GM19452 (cell line): ENCODE measurements at regions not wholly inside any gene's neighbourhood (a gene's known extent, or its start where the extent isn't known, plus 50 kb on each side); places are given as distances from the start of the nearest gene placed in this dataset.
"Not testable (repeated sequence)": the region's sequence is repeated elsewhere in the genome, so short reads cannot be mapped to it uniquely, and the experiment has no call there.

Source experiments
- ATAC-seq: cut with Tn5 transposase; IDR thresholded peaks from one replicate; pipeline ENCODE4 v1.9.1; 2021; ENCODE audit not compliant: unreplicated experiment

DNA sequence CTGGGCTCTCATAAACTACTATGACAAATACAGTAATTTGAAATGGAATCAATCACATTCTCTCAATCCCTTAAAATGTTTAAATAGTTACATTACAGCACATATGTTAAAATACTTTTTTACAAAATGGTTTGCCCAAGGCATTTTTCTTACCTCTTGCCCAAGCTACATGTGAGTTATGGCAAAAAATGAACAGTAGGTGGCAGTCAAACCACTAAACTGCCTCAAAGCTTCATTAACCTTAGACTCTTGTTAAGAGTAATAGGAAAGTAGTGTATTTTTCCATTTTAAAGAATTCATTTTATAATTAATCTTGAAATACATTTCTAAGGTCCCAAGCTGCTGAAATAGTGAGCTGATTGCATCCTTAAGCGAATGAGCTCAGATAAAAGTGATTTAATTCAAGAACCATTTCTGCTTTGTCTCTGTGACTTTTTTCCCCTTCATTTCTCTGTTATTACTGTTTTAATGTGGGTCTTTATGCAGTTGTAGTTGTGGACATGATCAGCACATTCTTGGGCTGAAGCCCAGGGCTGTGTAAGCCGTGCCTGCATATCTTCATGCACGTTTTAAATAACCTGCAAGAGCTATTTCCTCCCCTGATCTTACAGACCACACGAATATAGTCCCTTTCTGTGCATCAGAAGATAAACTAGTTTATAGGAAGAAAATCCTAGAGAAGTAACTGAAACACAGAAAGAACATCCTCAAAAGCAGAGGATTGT, 311.8 kb downstream of the LNPK start:
- ATAC-seq = peak; percentile 71

DNA sequence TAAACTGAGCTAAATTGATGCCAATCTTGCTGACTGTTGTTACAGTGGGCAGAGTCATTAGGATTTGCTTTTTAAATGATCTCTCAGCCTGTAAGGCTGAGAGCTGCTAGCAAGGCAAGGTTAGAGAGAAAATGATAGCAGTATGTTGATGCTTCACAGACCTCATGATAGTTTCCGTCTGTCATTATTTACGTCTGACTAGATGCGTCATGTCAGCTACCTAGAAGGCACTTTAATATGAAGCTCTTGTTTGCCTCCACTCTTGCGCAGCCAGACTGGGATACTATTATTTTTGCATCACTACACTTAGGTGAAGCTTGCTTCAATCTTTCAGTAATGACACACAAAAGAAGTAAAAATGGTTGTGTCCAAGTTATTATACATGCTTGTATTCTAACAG, 313.8 kb downstream of the LNPK start:
- ATAC-seq = no peak

DNA sequence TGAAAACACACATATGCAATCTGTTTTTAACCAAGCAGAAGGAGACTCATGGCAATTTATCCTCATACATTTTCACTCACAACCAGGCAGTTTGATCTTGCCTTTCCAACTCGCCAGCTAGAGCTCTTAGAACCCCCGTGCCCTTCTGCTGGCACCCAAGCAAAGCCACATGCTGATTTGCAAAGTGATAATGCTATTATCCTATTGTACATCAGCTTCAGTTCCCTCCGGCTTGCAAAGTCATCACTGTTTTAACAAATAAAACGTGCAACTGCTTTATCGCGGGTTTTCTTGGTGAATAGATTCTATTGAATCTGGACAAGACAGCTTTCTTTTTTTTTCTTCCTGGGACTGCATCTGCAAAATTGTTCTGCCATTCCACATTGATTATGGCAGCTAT, 314.6 kb downstream of the LNPK start:
- ATAC-seq = no peak

DNA sequence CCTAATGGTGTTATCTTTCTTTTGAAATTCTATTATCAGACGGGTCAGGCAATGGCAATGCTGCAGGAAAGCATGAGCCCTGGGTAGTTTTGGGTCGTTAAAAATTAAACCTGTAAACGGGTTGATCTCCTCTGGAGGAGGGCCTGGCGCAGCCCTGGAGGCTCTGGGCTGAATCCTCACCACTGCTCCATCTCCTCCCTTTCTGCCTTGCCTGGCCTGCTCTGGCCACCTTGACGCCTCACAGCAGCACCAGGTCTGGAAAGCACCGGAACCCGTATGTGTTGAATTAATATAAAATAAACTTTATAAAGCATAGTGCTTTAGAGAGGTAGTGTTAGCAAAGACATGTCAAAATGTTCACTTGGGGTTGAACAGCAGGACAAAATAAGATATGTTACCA, 316.1 kb downstream of the LNPK start:
- ATAC-seq = no peak

DNA sequence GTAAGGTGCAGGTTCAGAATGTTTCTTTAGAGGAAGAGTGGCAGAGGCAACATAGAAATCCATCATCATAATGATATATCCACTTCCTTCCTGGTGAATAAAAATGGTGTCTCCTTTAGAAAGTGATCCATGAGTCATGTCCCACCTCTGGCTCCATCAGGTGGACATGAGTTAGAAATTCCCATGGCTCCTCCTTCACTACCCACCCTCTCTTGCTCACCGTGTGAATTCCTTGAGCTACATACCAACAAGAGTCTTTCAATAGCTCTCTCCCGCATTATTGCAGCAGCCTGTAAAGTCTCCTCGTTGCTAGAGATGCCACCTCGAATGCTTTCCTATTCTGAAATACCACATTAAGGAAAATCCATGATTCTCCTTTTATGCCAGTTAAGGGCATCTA, 317.6 kb downstream of the LNPK start:
- no peak for ATAC-seq

DNA sequence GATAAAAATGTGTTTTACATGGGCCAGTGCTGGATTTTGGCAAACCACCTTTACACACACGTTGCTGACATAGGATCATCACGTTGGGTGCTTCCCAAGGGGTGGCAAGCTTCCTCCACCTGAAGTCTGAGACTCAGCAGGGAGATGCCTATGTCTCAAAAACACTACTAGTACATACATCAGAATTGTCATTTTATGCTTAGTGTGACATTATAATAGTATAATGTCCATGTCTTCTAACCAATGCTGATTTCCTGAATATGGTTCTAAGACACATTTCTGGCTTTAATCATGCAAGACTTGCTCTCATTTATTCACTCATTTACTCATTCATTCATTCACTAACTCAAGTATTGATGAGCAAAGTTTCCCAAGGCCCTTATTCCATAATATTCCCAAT, 322.3 kb downstream of the LNPK start:
- ATAC-seq = no peak

DNA sequence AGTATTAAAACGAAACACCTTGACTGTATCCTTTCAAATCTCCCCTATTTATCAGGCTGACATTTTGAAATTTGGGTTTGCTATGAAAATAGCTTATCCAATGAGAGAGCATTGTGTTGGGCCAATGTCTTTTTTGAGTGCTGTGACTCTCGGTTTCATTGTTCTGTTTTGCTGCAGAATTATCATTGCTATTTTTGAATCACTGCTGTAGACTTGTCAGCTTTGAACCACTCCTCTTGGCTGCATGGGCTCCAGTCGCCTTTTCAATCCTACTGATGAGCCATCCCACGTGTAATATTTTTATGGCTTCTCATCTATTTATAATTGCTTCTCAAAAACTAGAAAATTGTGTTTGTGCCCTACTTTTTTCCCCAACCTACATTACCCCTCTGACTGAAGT, 322.8 kb downstream of the LNPK start:
- no peak for ATAC-seq

DNA sequence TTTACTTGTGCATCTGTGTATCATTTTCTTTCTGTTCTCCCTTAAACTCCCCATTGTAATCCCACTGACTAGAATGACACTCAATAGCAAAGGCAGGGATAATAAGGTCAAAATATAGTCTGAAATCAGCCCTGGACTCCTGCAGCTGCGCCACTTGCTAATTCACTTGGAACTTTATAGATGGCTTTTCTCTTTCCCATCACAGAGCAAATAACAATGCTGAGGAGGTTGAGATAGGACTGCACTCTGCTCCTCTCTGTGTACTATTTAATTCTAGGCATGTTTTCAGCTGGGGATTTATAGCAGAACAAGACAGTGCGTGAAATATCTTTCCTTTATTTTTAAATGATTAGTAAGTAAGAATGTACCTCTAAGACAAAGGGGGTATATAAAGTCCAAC, 324.2 kb downstream of the LNPK start:
- no peak for ATAC-seq

DNA sequence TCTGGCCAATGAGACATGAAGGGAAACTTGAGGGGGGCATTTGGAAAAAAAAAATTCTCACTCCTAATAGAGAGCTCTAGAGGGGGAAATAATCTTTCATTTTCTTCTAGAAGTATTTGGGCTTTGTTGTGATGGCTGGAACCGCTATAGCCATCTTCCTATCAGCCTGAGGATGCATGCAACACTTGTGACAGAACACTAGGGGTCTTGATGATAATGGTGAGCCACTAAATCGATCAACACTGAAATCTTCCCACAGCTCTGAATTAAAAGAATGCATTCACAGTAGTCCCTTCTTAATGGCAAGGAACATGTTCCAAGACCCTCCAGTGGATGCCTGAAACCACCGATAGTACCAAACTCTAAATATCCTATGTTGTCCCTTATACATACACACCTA, 325.3 kb downstream of the LNPK start:
- ATAC-seq = no peak

DNA sequence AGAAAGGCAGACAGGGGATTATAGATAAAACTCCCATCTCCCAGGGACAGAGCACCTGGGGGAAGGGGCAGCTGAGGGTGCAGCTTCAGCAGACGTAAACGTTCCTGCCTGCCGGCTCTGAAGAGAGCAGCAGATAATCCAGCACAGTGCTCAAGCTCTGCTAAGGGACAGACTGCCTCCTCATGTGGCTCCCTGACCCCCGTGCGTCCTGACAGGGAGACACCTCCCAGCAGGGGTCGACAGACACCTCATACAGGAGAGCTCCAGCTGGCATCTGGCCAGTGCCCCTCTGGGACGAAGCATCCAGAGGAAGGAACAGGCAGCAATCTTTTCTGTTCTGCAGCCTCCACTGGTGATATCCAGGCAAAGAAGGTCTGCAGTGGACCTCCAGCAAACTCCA, 333.3 kb downstream of the LNPK start:
- ATAC-seq = not testable (repeated sequence)

DNA sequence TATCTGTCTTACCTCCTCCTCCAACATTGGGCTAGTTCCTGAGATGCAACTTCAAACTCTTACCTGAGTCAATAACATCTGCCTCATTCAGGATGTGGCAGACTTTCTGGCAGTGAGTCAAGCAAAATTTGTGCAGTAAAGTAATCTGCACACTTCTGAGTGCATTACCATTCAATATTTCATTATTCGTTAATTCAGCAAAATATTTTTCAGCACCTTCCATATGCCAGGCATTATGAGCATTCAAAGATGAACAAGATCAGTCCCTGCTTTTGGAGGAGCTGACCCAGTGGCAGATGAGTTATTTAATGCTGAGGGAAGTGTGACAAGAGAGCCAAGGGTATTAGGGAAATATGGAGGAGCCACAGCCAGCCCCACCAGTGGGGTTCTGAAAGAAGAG, 339.7 kb downstream of the LNPK start:
- ATAC-seq = no peak

DNA sequence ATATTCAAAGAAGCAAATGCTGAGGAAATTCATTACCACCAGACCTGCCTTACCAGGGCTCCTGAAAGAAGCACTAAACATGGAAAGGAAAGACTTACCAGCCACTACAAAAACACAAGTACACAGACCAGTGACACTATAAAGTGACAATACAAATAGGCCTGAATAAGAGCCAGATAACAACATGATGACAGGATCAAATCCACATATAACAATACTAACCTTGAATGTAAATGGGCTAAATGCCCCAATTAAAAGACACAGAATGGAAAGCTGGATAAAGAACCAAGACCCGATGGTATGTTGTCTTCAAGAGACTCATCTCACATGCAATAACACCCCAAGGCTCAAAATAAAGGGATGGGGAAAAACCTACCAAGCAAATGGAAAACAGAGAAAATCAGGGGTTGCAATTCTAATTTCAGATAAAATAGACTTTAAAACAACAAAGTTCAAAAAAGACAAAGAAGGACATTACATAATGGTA, 353.4 kb downstream of the LNPK start:
- no peak for ATAC-seq

DNA sequence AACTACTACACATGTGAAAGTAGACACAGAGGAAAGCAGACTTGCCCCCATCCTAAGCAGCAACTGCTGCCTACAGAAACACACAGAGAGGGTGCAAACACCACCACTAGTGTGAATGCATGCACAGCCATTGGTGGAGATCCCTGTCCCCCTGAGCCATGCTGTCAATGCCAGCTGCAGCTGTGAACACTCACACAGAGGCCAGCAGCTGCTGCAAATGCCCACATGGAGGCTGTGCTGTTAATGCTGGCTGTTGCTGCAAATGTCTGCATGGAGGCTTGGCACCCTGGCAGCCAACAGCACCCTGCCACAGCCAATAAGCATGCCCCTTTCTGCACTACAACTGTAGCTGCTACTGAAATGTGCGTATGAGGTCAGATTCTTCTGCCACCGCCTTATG, 355.0 kb downstream of the LNPK start:
- no peak for ATAC-seq

DNA sequence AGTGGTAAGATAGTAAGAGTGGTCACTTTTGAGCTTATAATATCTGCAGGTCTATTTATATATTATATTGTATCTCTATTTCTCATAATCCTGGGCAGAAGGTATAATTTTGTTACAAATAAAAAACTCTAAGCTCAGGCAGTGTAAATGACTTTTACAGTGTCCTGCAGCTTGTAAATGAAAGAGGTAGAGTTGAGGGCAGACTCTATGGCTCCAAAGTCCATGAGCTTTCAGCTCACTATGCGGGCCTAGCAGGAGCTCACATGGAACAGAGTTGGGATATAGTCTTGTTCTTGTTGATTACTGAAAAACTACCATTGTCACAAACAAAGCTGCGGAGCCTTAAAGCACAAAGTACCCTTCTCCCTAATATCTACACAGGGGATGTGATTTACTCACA, 361.4 kb downstream of the LNPK start:
- ATAC-seq = no peak

DNA sequence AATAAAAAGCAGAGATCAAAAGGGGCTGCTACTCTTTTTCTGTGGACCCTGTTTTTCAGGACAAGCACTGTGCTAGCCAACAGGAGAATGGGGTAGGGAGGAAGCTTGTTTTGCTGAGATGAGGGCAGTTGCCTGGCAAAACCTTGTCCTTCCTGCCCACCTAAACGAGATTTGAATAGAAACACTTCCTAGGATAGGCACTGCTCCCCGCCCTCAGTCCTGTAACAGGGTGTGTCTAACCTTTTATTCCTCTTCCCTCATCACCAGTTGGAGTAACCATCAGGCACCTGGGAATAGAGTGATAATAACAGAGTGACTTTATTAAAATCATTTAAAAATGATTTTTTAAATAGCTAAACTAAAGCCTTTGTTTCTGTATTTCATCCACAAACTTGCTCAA, 368.8 kb downstream of the LNPK start:
- ATAC-seq = no peak

DNA sequence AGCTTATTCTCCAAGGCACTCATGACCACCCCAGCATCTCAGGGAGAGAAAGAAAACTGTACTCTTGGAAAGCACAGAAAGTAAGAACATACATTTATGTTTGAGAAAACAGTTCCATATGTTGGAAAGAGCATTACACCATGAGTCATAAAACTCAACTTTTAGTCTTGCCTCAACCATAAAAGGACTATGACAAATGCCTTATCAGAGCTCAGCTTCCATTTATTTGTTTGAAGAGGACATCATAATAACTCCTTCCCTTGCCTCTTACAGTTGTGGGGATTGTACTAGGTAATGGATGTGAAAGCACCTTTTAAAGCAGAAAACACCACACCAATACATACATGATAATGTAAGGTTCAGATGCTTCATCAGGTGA, 370.8 kb downstream of the LNPK start:
- ATAC-seq = no peak

DNA sequence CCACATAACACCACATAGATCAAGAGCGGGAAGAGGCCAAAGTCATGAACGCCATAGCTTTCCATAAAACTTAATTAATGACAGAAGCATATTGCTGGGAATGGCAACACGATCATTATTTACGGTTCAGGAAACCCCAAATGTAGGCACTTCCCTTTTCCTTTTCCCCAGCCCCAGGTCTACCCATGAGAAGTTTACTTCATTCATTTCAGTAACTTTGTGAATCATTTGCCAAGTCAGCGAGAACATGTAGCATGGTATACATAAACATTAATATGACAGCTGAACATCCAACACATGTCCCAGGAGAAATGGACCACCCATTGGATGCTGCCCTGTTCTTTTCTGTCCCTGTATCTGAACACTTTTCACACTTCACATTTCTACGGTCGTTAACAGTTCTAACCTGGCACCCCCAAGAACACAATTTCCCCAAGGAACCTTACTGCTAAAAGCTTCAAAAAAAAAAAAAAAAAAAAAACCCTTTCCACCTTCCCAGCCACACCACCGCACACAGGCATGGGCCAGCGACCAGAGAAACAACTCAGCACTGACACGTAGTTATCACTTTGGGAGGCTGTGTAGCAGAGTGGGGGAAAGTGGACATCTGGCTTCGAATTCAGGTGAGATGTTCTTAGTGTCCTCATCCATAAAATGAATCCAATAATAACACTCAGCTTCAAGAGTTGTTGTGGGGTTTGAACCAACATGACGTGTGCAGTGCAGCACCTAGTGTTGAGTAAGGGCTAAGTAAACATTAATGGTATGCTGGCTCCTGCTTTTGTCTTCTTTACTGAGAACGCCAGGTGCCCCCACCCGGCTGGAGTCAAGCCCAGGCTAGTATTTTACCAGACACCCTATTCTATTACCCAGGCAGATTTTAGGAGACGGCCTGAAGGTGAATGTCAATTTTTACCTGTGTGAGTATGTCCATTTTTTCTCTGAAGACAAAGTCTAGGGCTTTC, 371.5 kb downstream of the LNPK start:
- no peak for ATAC-seq

DNA sequence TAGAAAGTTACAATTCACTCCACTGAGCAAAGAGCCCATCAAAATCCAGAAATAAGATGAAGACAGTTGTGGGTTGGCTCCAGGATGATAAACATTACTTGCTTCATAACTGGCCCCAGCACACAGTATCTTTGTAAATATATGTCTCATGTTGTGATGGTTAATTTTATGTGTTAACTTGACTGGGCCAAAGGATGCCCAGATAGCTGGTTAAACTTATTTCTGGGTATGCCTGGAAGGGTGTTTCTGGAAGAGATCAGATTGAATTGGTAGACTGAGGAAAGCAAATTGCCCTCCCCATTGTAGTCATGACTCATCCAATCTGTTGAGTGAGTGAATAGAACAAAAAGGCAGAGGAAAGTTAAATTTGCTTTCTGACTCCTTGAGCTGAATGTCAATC, 373.8 kb downstream of the LNPK start:
- ATAC-seq = no peak

DNA sequence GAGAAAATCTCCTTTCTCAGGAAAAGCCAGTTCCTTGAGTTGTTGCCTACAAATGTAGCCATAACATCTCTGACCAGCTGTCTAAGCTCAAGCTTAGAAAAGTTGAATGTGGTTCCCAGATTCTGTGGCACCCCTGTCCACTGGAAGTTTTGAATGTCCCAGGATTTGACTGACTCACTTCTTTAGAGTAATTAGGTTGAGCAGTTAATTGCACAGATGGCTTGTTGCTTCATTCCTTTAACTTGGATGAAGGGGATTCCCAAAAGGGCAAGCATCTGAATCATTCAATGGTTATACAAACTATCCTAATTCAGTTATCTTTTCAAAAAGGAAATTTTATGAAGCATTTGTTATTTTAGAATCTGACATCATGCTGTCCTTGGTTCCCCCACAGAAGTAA, 374.7 kb downstream of the LNPK start:
- no peak for ATAC-seq

DNA sequence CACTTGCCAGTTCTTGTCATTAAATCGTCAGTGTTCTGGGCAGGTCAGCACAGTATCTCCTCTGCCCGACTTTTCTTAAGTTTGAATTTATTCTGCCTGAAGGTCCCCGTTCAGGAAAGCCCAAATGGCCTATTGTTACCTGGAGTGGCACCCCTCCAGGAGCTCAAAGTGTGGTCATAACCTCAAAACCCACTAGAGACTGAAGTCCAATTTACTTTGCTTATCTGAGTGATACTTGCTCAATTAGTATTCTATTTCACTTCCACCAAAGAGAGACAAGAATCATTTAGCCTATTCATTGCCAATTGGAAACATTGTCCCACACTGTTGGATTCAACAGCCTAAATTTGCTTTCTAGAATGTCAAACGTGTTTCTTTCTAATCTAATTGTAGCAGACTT, 375.3 kb downstream of the LNPK start:
- ATAC-seq = no peak

DNA sequence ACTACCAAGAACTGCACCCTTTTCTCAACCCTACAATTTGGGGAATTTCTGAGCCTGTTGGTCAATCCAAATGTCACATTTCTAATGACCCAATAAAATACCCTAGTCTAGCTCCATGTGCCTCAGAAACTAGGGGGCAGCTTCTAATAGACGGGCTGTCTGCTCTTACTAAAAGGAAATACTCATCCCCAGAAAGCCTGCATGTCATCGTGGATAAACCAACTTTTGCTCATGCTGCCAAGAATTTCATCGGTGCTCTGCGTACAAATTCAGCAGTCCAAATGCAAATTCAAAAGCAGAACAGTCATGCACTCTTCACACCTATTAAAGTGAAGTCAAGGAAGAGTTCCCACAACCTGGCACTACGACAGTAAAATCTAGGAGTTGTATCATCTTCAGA, 377.3 kb downstream of the LNPK start:
- ATAC-seq = no peak

DNA sequence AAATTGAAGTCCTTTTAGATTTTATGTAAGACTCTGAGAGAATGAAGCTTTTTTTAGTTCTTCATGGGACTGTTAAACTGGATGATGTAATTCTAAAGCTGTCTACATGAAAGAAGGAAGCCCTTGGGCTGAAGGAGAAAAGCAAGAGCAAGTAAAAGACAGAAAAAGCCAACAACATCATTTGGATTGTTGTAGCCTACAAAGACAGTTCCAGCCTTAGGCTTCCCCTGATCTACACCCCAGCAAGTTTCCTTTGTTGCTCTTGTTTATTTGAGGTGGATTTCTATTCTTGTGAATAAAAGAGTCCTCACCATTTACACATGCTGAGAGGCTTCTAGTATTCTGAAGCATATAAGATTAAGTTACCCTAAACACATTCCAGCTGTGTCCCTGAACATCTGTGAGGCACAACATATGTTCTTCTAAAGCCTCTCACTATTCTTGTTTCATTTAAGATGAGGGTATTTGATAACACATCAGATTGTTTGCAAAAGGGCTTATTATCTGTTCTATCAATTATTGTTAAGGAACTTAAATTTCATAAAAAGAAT, 377.8 kb downstream of the LNPK start:
- ATAC-seq = no peak
